MM.1S (cell line): ENCODE measurements at regions not wholly inside any gene's neighbourhood (a gene's known extent, or its start where the extent isn't known, plus 50 kb on each side); places are given as distances from the start of the nearest gene placed in this dataset.

Experiments
- CTCF ChIP-seq: fragments of 300-600 bp; sonication (generic); IDR thresholded peaks from 2 replicates; pipeline ENCODE4 v1.5.1; 2016; ENCODE audit warnings: antibody characterized with exemption, low read length, mixed read lengths
- EZH2 ChIP-seq: fragments of 300-600 bp; sonication (generic); optimal IDR thresholded peaks from 2 replicates; pipeline ENCODE3; 2017; ENCODE audit warnings: low read depth, mild to moderate bottlenecking, antibody characterized with exemption, low read length, mixed read lengths
- EZH2phosphoT487 ChIP-seq: fragments of 300-600 bp; sonication (generic); IDR thresholded peaks from 2 replicates; pipeline ENCODE4 v1.6.1; 2018; ENCODE audit warnings: antibody characterized with exemption, low read length

GRCh38 chrX:110853610-110854009 lies 58.0 kb upstream of the CHRDL1 start:
- peak; percentile 35 for TF ChIP-seq CTCF
- TF ChIP-seq EZH2phosphoT487, result no peak
- no peak for TF ChIP-seq EZH2
